Psoas muscle (tissue), 7 donors: ENCODE measurements at regions not wholly inside any gene's neighbourhood (a gene's known extent, or its start where the extent isn't known, plus 50 kb on each side); places are given as distances from the start of the nearest gene placed in this dataset.
"Not testable (repeated sequence)": the region's sequence is repeated elsewhere in the genome, so short reads cannot be mapped to it uniquely, and the experiment has no call there.

ENCODE experiments used
- ATAC-seq, 4 donors: fragments of 200-7000 bp; cut with Tn5 transposase; one replicate each; pipeline ENCODE4 v1.9.1; 2020; ENCODE audit warnings: moderate library complexity in 3 of 4, mild to moderate bottlenecking in 2 of 4
- DNase-seq, 2 donors: peaks; one replicate each; pipeline ENCODE4 v3.0.0-alpha.2; 2020
- H3K27ac ChIP-seq: fragments of 200-600 bp; one replicate; pipeline ENCODE4 v1.8.0; 2022
- H3K27me3 ChIP-seq, 3 donors: fragments of 200-600 bp in 1 of 3; one replicate each; pipeline versions ENCODE4 v1.6.1 to v1.8.0; 2013 to 2022; ENCODE audit warnings: low read length in 2 of 3, mild to moderate bottlenecking in 2 of 3, moderate library complexity in 1 of 3; ENCODE audit not compliant: insufficient read depth in 3 of 3
- H3K36me3 ChIP-seq, 2 donors: fragments of 200-600 bp in 1 of 2; one replicate each; pipeline versions ENCODE4 v1.6.1 to v1.8.0; 2013 to 2022; ENCODE audit warnings: low read depth in 1 of 2, mild to moderate bottlenecking in 1 of 2, moderate library complexity in 1 of 2; ENCODE audit not compliant: insufficient read depth in 1 of 2
- H3K4me1 ChIP-seq: fragments of 200-600 bp; one replicate; pipeline ENCODE4 v1.8.0; 2022
- H3K4me3 ChIP-seq: fragments of 200-600 bp; one replicate; pipeline ENCODE4 v1.8.0; 2022; ENCODE audit warnings: mild to moderate bottlenecking
- H3K9me3 ChIP-seq: fragments of 200-600 bp; one replicate; pipeline ENCODE4 v1.8.0; 2022
- WGBS, 3 donors: extraction: QIAGEN DNeasy Blood & Tissue Kit; methylation state at CpG; one replicate each; pipeline versions ENCODE4 v1.1.6 to v1.1.7; 2013; 5-methylcytosine and 5-hydroxymethylcytosine counted together
- intact Hi-C, 2 donors: fragments of 100-400 bp; cut with DNase I; formaldehyde crosslinking; loops; one replicate each; pipeline versions ENCODE4 v1.11.0 to v1.14.2; 2022
- TF ChIP-seq, protein P1 (sequence below): fragments of 200-600 bp; IDR thresholded peaks from one replicate; pipeline ENCODE4 v1.8.0; 2022; ENCODE audit warnings: antibody characterized with exemption
- donor health status: healthy with polysubstance abuse.
- donor health status: DM: no; HTN: no; CAD: no; lungs with moderate emphysema.
- donor health status: Bipolar disorder and iron deficiency.
- donor health status: healthy.
- donor health status: DM: yes; HTN: yes; CAD: no.
- donor health status: DM: no; HTN: no; CAD: no.
- donor health status: DM: yes; HTN: yes; CAD: no.

DNA sequence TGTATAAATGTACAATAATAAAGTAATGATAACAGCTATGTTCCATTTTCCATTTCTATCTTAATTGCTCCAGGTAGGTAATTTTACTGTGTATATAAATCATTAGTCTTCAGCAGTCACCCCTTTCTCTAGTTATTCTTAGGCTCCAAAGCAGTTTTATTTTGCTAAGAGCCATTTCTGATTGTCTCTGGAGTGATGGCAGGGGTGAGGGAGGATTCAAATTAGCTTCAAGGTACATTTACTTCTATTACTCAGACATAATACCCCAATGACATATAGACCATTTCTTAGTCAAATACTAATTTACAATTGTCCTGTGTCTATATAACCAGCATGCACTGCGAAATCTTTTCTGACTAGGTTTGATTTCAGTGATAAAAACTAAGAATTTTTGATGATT is 663.4 kb upstream of the PRMT6 start:
- no peaks in the 10 kb centered on the region for H3K27me3 ChIP-seq
- ATAC-seq (no peak), DNase-seq (no peak)
- H3K4me3 ChIP-seq: no peak overlapping the region
- H3K36me3 ChIP-seq: no peaks in the 10 kb centered on the region
- H3K9me3 ChIP-seq: no peaks in the 10 kb centered on the region
- TF ChIP-seq, protein P1, sequence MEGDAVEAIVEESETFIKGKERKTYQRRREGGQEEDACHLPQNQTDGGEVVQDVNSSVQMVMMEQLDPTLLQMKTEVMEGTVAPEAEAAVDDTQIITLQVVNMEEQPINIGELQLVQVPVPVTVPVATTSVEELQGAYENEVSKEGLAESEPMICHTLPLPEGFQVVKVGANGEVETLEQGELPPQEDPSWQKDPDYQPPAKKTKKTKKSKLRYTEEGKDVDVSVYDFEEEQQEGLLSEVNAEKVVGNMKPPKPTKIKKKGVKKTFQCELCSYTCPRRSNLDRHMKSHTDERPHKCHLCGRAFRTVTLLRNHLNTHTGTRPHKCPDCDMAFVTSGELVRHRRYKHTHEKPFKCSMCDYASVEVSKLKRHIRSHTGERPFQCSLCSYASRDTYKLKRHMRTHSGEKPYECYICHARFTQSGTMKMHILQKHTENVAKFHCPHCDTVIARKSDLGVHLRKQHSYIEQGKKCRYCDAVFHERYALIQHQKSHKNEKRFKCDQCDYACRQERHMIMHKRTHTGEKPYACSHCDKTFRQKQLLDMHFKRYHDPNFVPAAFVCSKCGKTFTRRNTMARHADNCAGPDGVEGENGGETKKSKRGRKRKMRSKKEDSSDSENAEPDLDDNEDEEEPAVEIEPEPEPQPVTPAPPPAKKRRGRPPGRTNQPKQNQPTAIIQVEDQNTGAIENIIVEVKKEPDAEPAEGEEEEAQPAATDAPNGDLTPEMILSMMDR: no peak
- intact Hi-C loops: no loop called here
- H3K4me1 ChIP-seq: no peaks in the 10 kb centered on the region
- no peak overlapping the region for H3K27ac ChIP-seq
- 80 to 88% (median 85%) methylated on average over 1 of the region's 1 CpG for WGBS, 3 donors

DNA sequence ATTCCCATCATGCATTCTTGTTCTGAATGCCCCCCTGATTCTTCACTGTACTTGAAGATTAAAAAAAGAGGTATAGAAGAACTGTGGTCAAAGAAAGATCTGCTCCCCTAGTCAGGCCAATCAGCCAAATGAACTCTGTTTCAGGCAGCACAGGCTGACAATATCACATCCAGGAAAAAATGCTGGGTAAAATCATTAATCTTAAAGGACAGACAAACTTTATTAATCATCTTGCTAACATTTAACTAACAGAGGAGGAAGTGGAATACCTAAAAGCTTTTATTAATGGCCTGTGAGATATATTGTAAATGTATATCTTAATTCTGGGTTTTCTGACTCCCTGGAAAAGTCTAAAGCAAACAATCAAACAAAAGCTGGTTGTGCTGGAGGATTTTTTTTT is 660.5 kb upstream of the PRMT6 start:
- Histone ChIP-seq H3K36me3 (no peaks in the 10 kb centered on the region), H3K27me3 (no peaks in the 10 kb centered on the region), H3K27ac (no peak overlapping the region), H3K4me1 (no peaks in the 10 kb centered on the region), H3K4me3 (no peak overlapping the region), H3K9me3 (no peaks in the 10 kb centered on the region)
- DNase-seq: no peak
- TF ChIP-seq, protein P1: no peak
- intact Hi-C loops: no loop called here
- no peak for ATAC-seq

DNA sequence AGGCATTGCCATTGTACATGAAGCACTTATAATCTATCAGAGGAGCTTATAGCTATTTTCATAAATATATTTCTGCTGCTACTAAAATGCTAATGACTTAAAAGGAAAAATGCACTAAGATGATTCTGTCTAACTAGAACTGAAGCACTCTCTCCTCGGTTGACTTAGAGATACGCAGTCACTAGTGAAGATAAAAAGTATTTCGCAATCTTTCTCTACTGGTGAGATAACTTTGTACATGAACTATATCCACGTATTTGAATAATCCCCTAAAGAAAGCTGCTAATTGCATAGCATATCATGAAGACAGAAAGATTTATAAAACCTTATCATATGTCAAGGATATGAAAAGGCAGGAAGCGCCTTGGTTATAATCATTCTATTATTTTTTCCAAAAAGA is 658.1 kb upstream of the PRMT6 start:
- no peak for ATAC-seq
- TF ChIP-seq, protein P1: no peak

DNA sequence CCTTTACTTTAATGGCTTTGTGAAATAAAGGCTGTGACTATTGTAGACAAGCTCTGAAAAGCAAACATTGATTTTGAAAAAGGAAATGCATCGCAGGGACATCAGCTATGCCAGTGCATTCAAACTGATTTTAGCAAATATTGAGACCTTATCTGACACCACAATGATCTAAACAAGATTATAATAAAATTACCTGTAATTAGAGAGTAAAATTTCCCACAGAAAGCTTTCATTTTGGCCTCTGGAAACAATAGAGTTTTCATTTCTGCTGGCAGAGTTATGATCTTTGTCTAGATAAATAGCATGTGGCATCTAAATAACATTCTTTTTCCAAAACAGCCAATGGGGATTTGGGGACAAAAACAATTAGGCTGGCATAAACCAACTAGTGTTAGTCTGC is 650.4 kb upstream of the PRMT6 start:
- no peak overlapping the region for H3K27ac ChIP-seq
- H3K9me3 ChIP-seq: no peaks in the 10 kb centered on the region
- H3K4me3 ChIP-seq: no peak overlapping the region
- ATAC-seq (no peak), DNase-seq (no peak)
- no peaks in the 10 kb centered on the region for H3K4me1 ChIP-seq
- intact Hi-C loops: no loop called here
- H3K36me3 ChIP-seq: no peaks in the 10 kb centered on the region
- TF ChIP-seq, protein P1: no peak
- H3K27me3 ChIP-seq: no peaks in the 10 kb centered on the region
- WGBS, 3 donors: 76 to 84% (median 79%) methylated on average over 1 of the region's 1 CpG

More for the DNA sequence above, 658.1 kb upstream of the PRMT6 start:
- Histone ChIP-seq H3K27ac (no peak overlapping the region), H3K9me3 (no peaks in the 10 kb centered on the region), H3K27me3 (no peaks in the 10 kb centered on the region), H3K4me3 (no peak overlapping the region), H3K36me3 (no peaks in the 10 kb centered on the region), H3K4me1 (no peaks in the 10 kb centered on the region)
- WGBS, 3 donors: 81 to 83% (median 82%) methylated on average over 5 of the region's 5 CpGs
- intact Hi-C loops: no loop called here
- DNase-seq: no peak

DNA sequence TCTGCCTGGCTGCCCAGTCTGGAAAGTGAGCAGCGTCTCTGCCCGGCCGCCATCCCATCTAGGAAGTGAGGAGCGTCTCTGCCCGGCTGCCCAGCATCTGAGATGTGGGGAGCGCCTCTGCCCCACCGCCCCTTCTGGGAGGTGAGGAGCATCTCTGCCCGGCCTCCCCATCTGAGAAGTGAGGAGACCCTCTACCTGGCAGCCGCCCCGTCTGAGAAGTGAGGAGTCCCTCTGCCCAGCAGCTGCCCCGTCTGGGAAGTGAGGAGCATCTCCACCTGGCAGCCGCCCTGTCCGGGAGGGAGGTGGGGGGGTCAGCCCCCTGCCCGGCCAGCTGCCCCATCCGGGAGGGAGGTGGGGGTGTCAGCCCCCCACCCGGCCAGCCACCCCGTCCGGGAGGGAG is 644.2 kb upstream of the PRMT6 start:
- H3K27ac ChIP-seq, H3K36me3 ChIP-seq, H3K9me3 ChIP-seq, H3K4me1 ChIP-seq, H3K27me3 ChIP-seq, H3K4me3 ChIP-seq, intact Hi-C loops, DNase-seq, ATAC-seq: not testable (repeated sequence)
- 86 to 91% (median 88%) methylated on average over 16 to 18 of the region's 18 CpGs for WGBS, 3 donors
